H9 (cell line): ENCODE measurements at regions not wholly inside any gene's neighbourhood (a gene's known extent, or its start where the extent isn't known, plus 50 kb on each side); places are given as distances from the start of the nearest gene placed in this dataset.

Source experiments
- DNase-seq: peaks from one replicate; pipeline ENCODE4 v3.0.0-alpha.2; 2017
- H2AFZ ChIP-seq: one replicate; pipeline ENCODE4 v1.6.1; 2013; ENCODE audit warnings: mild to moderate bottlenecking, low read length, control low read depth, moderate library complexity
- H2AK5ac ChIP-seq: 2 replicates; pipeline ENCODE4 v1.6.1; 2013; ENCODE audit warnings: low read length, control low read depth, mixed read lengths; ENCODE audit not compliant: insufficient read length
- H2BK120ac ChIP-seq: one replicate; pipeline ENCODE4 v1.6.1; 2013; ENCODE audit warnings: low read depth, mild to moderate bottlenecking, low read length, control low read depth, inconsistent platforms; ENCODE audit not compliant: poor library complexity, severe bottlenecking
- H2BK12ac ChIP-seq: 2 replicates; pipeline ENCODE4 v1.6.1; 2013; ENCODE audit warnings: low read length, control low read depth, mixed read lengths, low read depth; ENCODE audit not compliant: insufficient read length
- H2BK15ac ChIP-seq: 2 replicates; pipeline ENCODE4 v1.6.1; 2013; ENCODE audit warnings: low read depth, low read length, control low read depth
- H2BK20ac ChIP-seq: one replicate; pipeline ENCODE4 v1.6.1; 2013; ENCODE audit warnings: low read depth, mild to moderate bottlenecking, low read length, control low read depth, inconsistent platforms; ENCODE audit not compliant: poor library complexity, severe bottlenecking
- H2BK5ac ChIP-seq: 2 replicates; pipeline ENCODE4 v1.6.1; 2013; ENCODE audit warnings: low read length, control low read depth, mixed read lengths; ENCODE audit not compliant: insufficient read length
- H3K14ac ChIP-seq: 2 replicates; pipeline ENCODE4 v1.6.1; 2013; ENCODE audit warnings: low read length, control low read depth; ENCODE audit not compliant: insufficient read depth
- H3K18ac ChIP-seq: 2 replicates; pipeline ENCODE4 v1.6.1; 2013; ENCODE audit warnings: low read depth, mild to moderate bottlenecking, mixed read lengths, low read length, control low read depth; ENCODE audit not compliant: insufficient read length
- H3K23ac ChIP-seq: 2 replicates; pipeline ENCODE4 v1.6.1; 2013; ENCODE audit warnings: low read length, control low read depth, mixed read lengths, low read depth; ENCODE audit not compliant: insufficient read length
- H3K23me2 ChIP-seq: 2 replicates; pipeline ENCODE4 v1.6.1; 2013; ENCODE audit warnings: low read depth, mild to moderate bottlenecking, mixed read lengths, low read length, control low read depth; ENCODE audit not compliant: insufficient read length, poor library complexity, severe bottlenecking
- H3K27ac ChIP-seq: 2 replicates; pipeline ENCODE4 v1.5.1; 2013; ENCODE audit warnings: low read length, control low read depth, mixed read lengths, low read depth; ENCODE audit not compliant: insufficient read length
- H3K27me3 ChIP-seq: 2 replicates; pipeline ENCODE4 v1.6.1; 2013; ENCODE audit warnings: low read length, control low read depth, inconsistent platforms; ENCODE audit not compliant: insufficient read depth
- H3K4ac ChIP-seq: 2 replicates; pipeline ENCODE4 v1.6.1; 2013; ENCODE audit warnings: low read depth, mild to moderate bottlenecking, control low read depth, inconsistent platforms, low read length, moderate library complexity
- H3K4me1 ChIP-seq: 2 replicates; pipeline ENCODE4 v1.6.1; 2013; ENCODE audit warnings: low read length, control low read depth, inconsistent platforms; ENCODE audit not compliant: insufficient read depth
- H3K4me2 ChIP-seq: 2 replicates; pipeline ENCODE4 v1.6.1; 2013; ENCODE audit warnings: low read length, control low read depth, mixed read lengths; ENCODE audit not compliant: insufficient read length, insufficient read depth
- H3K56ac ChIP-seq: 2 replicates; pipeline ENCODE4 v1.6.1; 2013; ENCODE audit warnings: low read depth, mild to moderate bottlenecking, mixed read lengths, low read length, control low read depth; ENCODE audit not compliant: insufficient read length
- H3K79me1 ChIP-seq: 2 replicates; pipeline ENCODE4 v1.6.1; 2013; ENCODE audit warnings: low read depth, mild to moderate bottlenecking, moderate library complexity, low read length, control low read depth, inconsistent platforms; ENCODE audit not compliant: insufficient read depth, poor library complexity, severe bottlenecking
- H3K79me2 ChIP-seq: 2 replicates; pipeline ENCODE4 v1.6.1; 2013; ENCODE audit warnings: low read length, control low read depth, inconsistent platforms; ENCODE audit not compliant: insufficient read depth
- H3K9ac ChIP-seq: 2 replicates; pipeline ENCODE4 v1.6.1; 2013; ENCODE audit warnings: low read length, control low read depth, mixed read lengths; ENCODE audit not compliant: insufficient read length; ENCODE audit errors: extremely low read depth
- H3K9me3 ChIP-seq: one replicate; pipeline ENCODE4 v1.6.1; 2013; ENCODE audit warnings: low read depth, low read length, inconsistent platforms; ENCODE audit not compliant: control insufficient read depth
- H3T11ph ChIP-seq: one replicate; pipeline ENCODE4 v1.6.1; 2013; ENCODE audit warnings: mild to moderate bottlenecking, low read length, control low read depth, inconsistent platforms
- H4K20me1 ChIP-seq: one replicate; pipeline ENCODE4 v1.6.1; 2013; ENCODE audit not compliant: control insufficient read depth, insufficient read length, insufficient read depth
- H4K5ac ChIP-seq: 2 replicates; pipeline ENCODE4 v1.6.1; 2013; ENCODE audit warnings: low read depth, mild to moderate bottlenecking, mixed read lengths, low read length, control low read depth; ENCODE audit not compliant: insufficient read length
- H4K8ac ChIP-seq: replicated peaks from 2 replicates; pipeline ENCODE4 v1.6.1; 2013; ENCODE audit warnings: low read length, control low read depth, mixed read lengths, low read depth; ENCODE audit not compliant: insufficient read length
- H4K91ac ChIP-seq: 2 replicates; pipeline ENCODE4 v1.6.1; 2013; ENCODE audit warnings: low read depth, mild to moderate bottlenecking, moderate library complexity, mixed read lengths, low read length, control low read depth; ENCODE audit not compliant: insufficient read length
- H3K27ac Mint-ChIP-seq, 3 experiments: 2 replicates in 2 of 3; 3 replicates in 1 of 3; pipeline ENCODE4 v1.8.0; 2020 to 2021; ENCODE audit warnings: mixed read lengths in 3 of 3, mild to moderate bottlenecking in 1 of 3, moderate library complexity in 1 of 3
- H3K27me3 Mint-ChIP-seq: 2 replicates; pipeline ENCODE4 v1.8.0; 2021; ENCODE audit warnings: low read depth, mild to moderate bottlenecking, moderate library complexity, mixed read lengths
- H3K36me3 Mint-ChIP-seq, 3 experiments: 2 replicates in 2 of 3; 3 replicates in 1 of 3; pipeline ENCODE4 v1.8.0; 2020 to 2021; ENCODE audit warnings: low read depth in 3 of 3, mixed read lengths in 3 of 3; ENCODE audit not compliant: insufficient read depth in 1 of 3
- H3K4me1 Mint-ChIP-seq, 2 experiments: 2 replicates each; pipeline ENCODE4 v1.8.0; 2020; ENCODE audit warnings: mixed read lengths in 2 of 2
- H3K4me3 Mint-ChIP-seq, 2 experiments: 2 replicates in 1 of 2; 3 replicates in 1 of 2; pipeline ENCODE4 v1.8.0; 2020 to 2021; ENCODE audit warnings: mild to moderate bottlenecking in 2 of 2, mixed read lengths in 2 of 2, moderate library complexity in 1 of 2
- H3K9me3 Mint-ChIP-seq, 2 experiments: 2 replicates in 1 of 2; 3 replicates in 1 of 2; pipeline ENCODE4 v1.8.0; 2020; ENCODE audit warnings: mild to moderate bottlenecking in 2 of 2, mixed read lengths in 2 of 2, moderate library complexity in 1 of 2
- CTCF ChIP-seq: fragments of 200-600 bp; sonication (generic); conservative IDR thresholded peaks from 3 replicates; pipeline ENCODE4 v1.8.0; 2021; ENCODE audit warnings: antibody characterized with exemption, mild to moderate bottlenecking
- WGBS: extraction: QIAGEN DNeasy Blood & Tissue Kit; methylation state at CpG from one replicate; pipeline ENCODE4 v1.1.7; 2013; ENCODE audit warnings: missing lambda C conversion rate, low lambda C conversion rate, mixed read lengths; ENCODE audit not compliant: insufficient read length; ENCODE audit errors: extremely low coverage; 5-methylcytosine and 5-hydroxymethylcytosine counted together

GRCh38 chr6:30798494-30798893 lies 54.1 kb upstream of the IER3 start:
- H3K4ac ChIP-seq, result no peak overlapping the region
- H4K5ac ChIP-seq, result no peak overlapping the region
- H3K27me3 ChIP-seq, result no peaks in the 10 kb centered on the region; the same call in 1 of the 2 replicates
- H4K91ac ChIP-seq, result no peak overlapping the region
- H2BK15ac ChIP-seq, result no peak overlapping the region
- H2BK120ac ChIP-seq, result no peak overlapping the region
- H3K4me2 ChIP-seq, result no peak overlapping the region
- no peaks in the 10 kb centered on the region for H4K20me1 ChIP-seq
- no peaks in the 10 kb centered on the region for H3K4me1 Mint-ChIP-seq
- no peaks in the 10 kb centered on the region for H3K79me2 ChIP-seq
- no peak overlapping the region for H3K4me3 Mint-ChIP-seq
- no peak overlapping the region for H3K23ac ChIP-seq
- no peak overlapping the region for H3K18ac ChIP-seq
- H2AK5ac ChIP-seq, result no peak overlapping the region
- no peak overlapping the region for H2BK5ac ChIP-seq
- no peaks in the 10 kb centered on the region for H3K9me3 ChIP-seq
- WGBS, result no CpG with 5 or more reads among the region's 3 CpGs
- H3K27ac Mint-ChIP-seq, result no peak overlapping the region
- DNase-seq, result no peak
- no peak overlapping the region for H2BK12ac ChIP-seq
- no peak for TF ChIP-seq CTCF
- H3K36me3 Mint-ChIP-seq, result no peaks in the 10 kb centered on the region
- no peak overlapping the region for H3K9ac ChIP-seq
- no peaks in the 10 kb centered on the region for H3K4me1 ChIP-seq
- no peaks in the 10 kb centered on the region for H3K23me2 ChIP-seq
- no peak overlapping the region for H2BK20ac ChIP-seq
- H4K8ac ChIP-seq, result no peak overlapping the region
- no peak overlapping the region for H2AFZ ChIP-seq
- H3T11ph ChIP-seq, result no peak overlapping the region
- no peak overlapping the region for H3K27ac ChIP-seq
- H3K27me3 Mint-ChIP-seq, result peaks cover 33% of the 10 kb centered on the region
- no peaks in the 10 kb centered on the region for H3K9me3 Mint-ChIP-seq
- no peak overlapping the region for H3K56ac ChIP-seq
- H3K79me1 ChIP-seq, result no peaks in the 10 kb centered on the region
- no peak overlapping the region for H3K14ac ChIP-seq
